H1 (cell line): ENCODE measurements at regions not wholly inside any gene's neighbourhood (a gene's known extent, or its start where the extent isn't known, plus 50 kb on each side); places are given as distances from the start of the nearest gene placed in this dataset.

Source experiments
- ATF3 ChIP-seq: IDR thresholded peaks from 2 replicates; pipeline ENCODE4 v1.6.1; 2011; ENCODE audit warnings: low read depth, mild to moderate bottlenecking, low read length; ENCODE audit not compliant: insufficient read depth
- BACH1 ChIP-seq: IDR thresholded peaks from 2 replicates; pipeline ENCODE4 v1.6.1; 2012; ENCODE audit warnings: low read length, improper control_type of control experiment
- BCL11A ChIP-seq, 2 experiments: IDR thresholded peaks; one replicate each; pipeline ENCODE4 v1.6.1; 2011; ENCODE audit warnings: low read depth in 2 of 2, low read length in 2 of 2, mild to moderate bottlenecking in 2 of 2
- CHD7 ChIP-seq: fragments of 300-600 bp; sonication (generic); IDR thresholded peaks from 2 replicates; pipeline ENCODE4 v1.7.1; 2012; ENCODE audit warnings: low read length, moderate library complexity, mild to moderate bottlenecking, inconsistent platforms; ENCODE audit not compliant: insufficient replicate concordance
- GABPA ChIP-seq: IDR thresholded peaks from 2 replicates; pipeline ENCODE4 v1.6.1; 2011; ENCODE audit warnings: mild to moderate bottlenecking, low read length, moderate library complexity, borderline replicate concordance; ENCODE audit not compliant: insufficient read depth
- JUN ChIP-seq: IDR thresholded peaks from 2 replicates; pipeline ENCODE4 v1.6.1; 2011; ENCODE audit warnings: low read depth, mild to moderate bottlenecking, improper control_type of control experiment, low read length
- NRF1 ChIP-seq: IDR thresholded peaks from 2 replicates; pipeline ENCODE4 v1.6.1; 2011; ENCODE audit warnings: mild to moderate bottlenecking, low read depth, low read length, improper control_type of control experiment
- SIX5 ChIP-seq: IDR thresholded peaks from 2 replicates; pipeline ENCODE4 v1.6.1; 2011; ENCODE audit warnings: mild to moderate bottlenecking, low read depth, low read length
- TEAD4 ChIP-seq: IDR thresholded peaks from 2 replicates; pipeline ENCODE4 v1.6.1; 2012; ENCODE audit warnings: low read depth, low read length, inconsistent platforms, mixed read lengths
- USF2 ChIP-seq: IDR thresholded peaks from 2 replicates; pipeline ENCODE4 v1.6.1; 2011; ENCODE audit warnings: low read length, improper control_type of control experiment
- YY1 ChIP-seq: IDR thresholded peaks from 2 replicates; pipeline ENCODE4 v1.6.1; 2011; ENCODE audit warnings: low read depth, mild to moderate bottlenecking, low read length

GRCh38 chr5:112614285-112614684 lies 123.4 kb upstream of the APC start (continued):
- TF ChIP-seq CHD7 (no peak), BCL11A (IDR thresholded peaks at IDR 0.05; ENCODE audit: low read depth in 2 of 2, low read length in 2 of 2) (no peak), JUN (no peak), TEAD4 (no peak), ATF3 (no peak), NRF1 (no peak), SIX5 (no peak), YY1 (no peak), BACH1 (no peak), USF2 (no peak), GABPA (no peak)
- TF ChIP-seq, all 59 proteins: peak for 0
